HEK293 (cell line): ENCODE measurements at regions not wholly inside any gene's neighbourhood (a gene's known extent, or its start where the extent isn't known, plus 50 kb on each side); places are given as distances from the start of the nearest gene placed in this dataset.

Source experiments
- HOXA7 ChIP-seq: sonication (generic); formaldehyde crosslinking; IDR thresholded peaks from 2 replicates; pipeline ENCODE4 v1.8.1; 2022; ENCODE audit warnings: missing genetic modification reagents, borderline replicate concordance
- IKZF3 ChIP-seq: fragments of 450-650 bp; IDR thresholded peaks from 2 replicates; pipeline ENCODE4 v1.5.0; 2018; ENCODE audit warnings: missing biosample characterization, mild to moderate bottlenecking, missing genetic modification characterization, moderate library complexity
- KLF10 ChIP-seq: fragments of 450-650 bp; IDR thresholded peaks from 2 replicates; pipeline ENCODE4 v1.5.1; 2018; ENCODE audit warnings: missing biosample characterization, mild to moderate bottlenecking, missing genetic modification characterization
- TCF7L2 ChIP-seq: IDR thresholded peaks from 2 replicates; pipeline ENCODE4 v1.6.1; 2011; ENCODE audit warnings: low read depth, mild to moderate bottlenecking, inconsistent platforms, low read length, moderate library complexity, borderline replicate concordance
- ZBTB1 ChIP-seq: fragments of 450-650 bp; formaldehyde crosslinking; IDR thresholded peaks from 2 replicates; pipeline ENCODE4 v1.5.1; 2016; ENCODE audit warnings: missing biosample characterization, missing genetic modification characterization
- ZBTB49 ChIP-seq: fragments of 450-650 bp; formaldehyde crosslinking; IDR thresholded peaks from 2 replicates; pipeline ENCODE4 v1.5.1; 2016; ENCODE audit warnings: missing biosample characterization, missing genetic modification characterization, low read depth
- ZBTB7A ChIP-seq: fragments of 450-650 bp; formaldehyde crosslinking; IDR thresholded peaks from 2 replicates; pipeline ENCODE4 v1.5.1; 2016; ENCODE audit warnings: low read depth, missing biosample characterization, missing genetic modification characterization
- ZNF19 ChIP-seq: fragments of 450-650 bp; formaldehyde crosslinking; IDR thresholded peaks from 2 replicates; pipeline ENCODE4; 2016; ENCODE audit warnings: missing biosample characterization, missing genetic modification characterization, low read depth
- ZSCAN5A ChIP-seq: fragments of 450-650 bp; formaldehyde crosslinking; IDR thresholded peaks from 2 replicates; pipeline ENCODE4 v1.5.1; 2016; ENCODE audit warnings: missing biosample characterization, missing genetic modification characterization
- TF ChIP-seq, protein P1 (sequence below): fragments of 450-650 bp; formaldehyde crosslinking; IDR thresholded peaks from 2 replicates; pipeline ENCODE4 v1.5.1; 2016; ENCODE audit warnings: missing biosample characterization, missing genetic modification characterization

- no peak for TF ChIP-seq HOXA7
- TF ChIP-seq, protein P1, sequence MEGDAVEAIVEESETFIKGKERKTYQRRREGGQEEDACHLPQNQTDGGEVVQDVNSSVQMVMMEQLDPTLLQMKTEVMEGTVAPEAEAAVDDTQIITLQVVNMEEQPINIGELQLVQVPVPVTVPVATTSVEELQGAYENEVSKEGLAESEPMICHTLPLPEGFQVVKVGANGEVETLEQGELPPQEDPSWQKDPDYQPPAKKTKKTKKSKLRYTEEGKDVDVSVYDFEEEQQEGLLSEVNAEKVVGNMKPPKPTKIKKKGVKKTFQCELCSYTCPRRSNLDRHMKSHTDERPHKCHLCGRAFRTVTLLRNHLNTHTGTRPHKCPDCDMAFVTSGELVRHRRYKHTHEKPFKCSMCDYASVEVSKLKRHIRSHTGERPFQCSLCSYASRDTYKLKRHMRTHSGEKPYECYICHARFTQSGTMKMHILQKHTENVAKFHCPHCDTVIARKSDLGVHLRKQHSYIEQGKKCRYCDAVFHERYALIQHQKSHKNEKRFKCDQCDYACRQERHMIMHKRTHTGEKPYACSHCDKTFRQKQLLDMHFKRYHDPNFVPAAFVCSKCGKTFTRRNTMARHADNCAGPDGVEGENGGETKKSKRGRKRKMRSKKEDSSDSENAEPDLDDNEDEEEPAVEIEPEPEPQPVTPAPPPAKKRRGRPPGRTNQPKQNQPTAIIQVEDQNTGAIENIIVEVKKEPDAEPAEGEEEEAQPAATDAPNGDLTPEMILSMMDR (tag by site-specific recombination): no peak
- TF ChIP-seq TCF7L2: no peak
- no peak for TF ChIP-seq ZSCAN5A (tag by site-specific recombination)
- no peak for TF ChIP-seq ZBTB49
- TF ChIP-seq ZNF19: no peak
- TF ChIP-seq IKZF3: no peak
- no peak for TF ChIP-seq ZBTB7A
- no peak for TF ChIP-seq ZBTB1
- no peak for TF ChIP-seq KLF10 (tag by site-specific recombination)
Observed at GRCh38 chr3:178042376-178042775, 493.9 kb upstream of the KCNMB2 start.
